Vagina (tissue), 2 donors: ENCODE measurements at regions not wholly inside any gene's neighbourhood (a gene's known extent, or its start where the extent isn't known, plus 50 kb on each side); places are given as distances from the start of the nearest gene placed in this dataset.
"Not testable (repeated sequence)": the region's sequence is repeated elsewhere in the genome, so short reads cannot be mapped to it uniquely, and the experiment has no call there.

Experiments
- POLR2A ChIP-seq, 2 donors: fragments of 450-650 bp; IDR thresholded peaks; one replicate each; pipeline ENCODE4 v1.6.1; 2017; ENCODE audit warnings: antibody characterized with exemption in 2 of 2, mild to moderate bottlenecking in 2 of 2, moderate library complexity in 2 of 2
- TF ChIP-seq, protein P1 (sequence below), 3 experiments: fragments of 450-650 bp in 2 of 3; fragments of 200-600 bp in 1 of 3; sonication (generic) in 1 of 3; IDR thresholded peaks; one replicate each; pipeline ENCODE4 v1.5.1; 2017 to 2019; ENCODE audit warnings: antibody characterized with exemption in 3 of 3, mild to moderate bottlenecking in 2 of 3, moderate library complexity in 2 of 3

DNA sequence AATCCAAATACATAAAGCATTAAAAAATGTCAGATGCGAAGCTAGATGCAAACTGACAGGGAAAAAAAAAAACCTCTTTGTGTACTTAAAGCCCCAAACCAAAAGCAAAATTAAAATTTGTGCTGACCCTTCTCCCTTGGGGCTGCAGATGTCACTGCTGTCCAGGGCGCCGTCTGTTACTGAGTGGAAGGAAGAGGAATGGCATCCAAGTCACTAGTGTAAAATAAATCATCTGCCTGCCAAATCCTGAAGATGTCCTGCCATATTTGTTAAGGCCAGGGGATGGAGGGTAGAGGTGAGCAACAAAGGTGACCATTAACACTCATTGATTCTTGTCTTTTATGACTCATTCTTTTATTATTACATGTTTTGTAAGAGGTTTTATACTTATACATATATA lies 126.6 kb upstream of the ERV3-1 start:
- TF ChIP-seq, protein P1, sequence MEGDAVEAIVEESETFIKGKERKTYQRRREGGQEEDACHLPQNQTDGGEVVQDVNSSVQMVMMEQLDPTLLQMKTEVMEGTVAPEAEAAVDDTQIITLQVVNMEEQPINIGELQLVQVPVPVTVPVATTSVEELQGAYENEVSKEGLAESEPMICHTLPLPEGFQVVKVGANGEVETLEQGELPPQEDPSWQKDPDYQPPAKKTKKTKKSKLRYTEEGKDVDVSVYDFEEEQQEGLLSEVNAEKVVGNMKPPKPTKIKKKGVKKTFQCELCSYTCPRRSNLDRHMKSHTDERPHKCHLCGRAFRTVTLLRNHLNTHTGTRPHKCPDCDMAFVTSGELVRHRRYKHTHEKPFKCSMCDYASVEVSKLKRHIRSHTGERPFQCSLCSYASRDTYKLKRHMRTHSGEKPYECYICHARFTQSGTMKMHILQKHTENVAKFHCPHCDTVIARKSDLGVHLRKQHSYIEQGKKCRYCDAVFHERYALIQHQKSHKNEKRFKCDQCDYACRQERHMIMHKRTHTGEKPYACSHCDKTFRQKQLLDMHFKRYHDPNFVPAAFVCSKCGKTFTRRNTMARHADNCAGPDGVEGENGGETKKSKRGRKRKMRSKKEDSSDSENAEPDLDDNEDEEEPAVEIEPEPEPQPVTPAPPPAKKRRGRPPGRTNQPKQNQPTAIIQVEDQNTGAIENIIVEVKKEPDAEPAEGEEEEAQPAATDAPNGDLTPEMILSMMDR (IDR thresholded peaks at IDR 0.05): not testable (repeated sequence)
- TF ChIP-seq POLR2A (IDR thresholded peaks at IDR 0.05): not testable (repeated sequence)
